Pancreas (tissue), 10 donors: ENCODE measurements at regions not wholly inside any gene's neighbourhood (a gene's known extent, or its start where the extent isn't known, plus 50 kb on each side); places are given as distances from the start of the nearest gene placed in this dataset.

Experiments
- ATAC-seq, 4 donors: fragments of 200-7000 bp; cut with Tn5 transposase; one replicate each; pipeline versions ENCODE4 v1.8.0 to v1.9.1; 2020; ENCODE audit warnings: mild to moderate bottlenecking in 4 of 4, moderate library complexity in 4 of 4
- DNase-seq, 6 donors: peaks; one replicate each; pipeline ENCODE4 v3.0.0-alpha.2; 2020
- FAIRE-seq: peaks from 2 replicates; lab custom pipeline; 2012; peaks lifted over from hg19 to GRCh38; lab: Jason Lieb, UNC
- H3K27ac ChIP-seq, 4 donors: fragments of 200-600 bp; sonication (generic); 1 replicate in 3 of 4; 2 replicates in 1 of 4; pipeline versions ENCODE4 v1.5.0 to v1.8.0; 2020
- H3K27me3 ChIP-seq, 4 donors: fragments of 200-600 bp; one replicate each; pipeline ENCODE4 v1.8.0; 2021
- H3K36me3 ChIP-seq, 3 donors: fragments of 200-600 bp; sonication (generic) in 1 of 3; one replicate each; pipeline versions ENCODE4 v1.5.0 to v1.8.0; 2020 to 2021
- H3K4me1 ChIP-seq, 3 donors: fragments of 200-600 bp; one replicate each; pipeline ENCODE4 v1.8.0; 2021
- H3K4me3 ChIP-seq, 4 donors: fragments of 200-600 bp; sonication (generic) in 2 of 4; one replicate each; pipeline versions ENCODE4 v1.5.0 to v1.8.0; 2020 to 2021
- H3K9me3 ChIP-seq, 4 donors: fragments of 200-600 bp; one replicate each; pipeline ENCODE4 v1.8.0; 2021
- CTCF ChIP-seq, 4 donors: fragments of 200-600 bp; sonication (generic) in 3 of 4; IDR thresholded peaks; one replicate each; pipeline versions ENCODE4 v1.5.0 to v1.8.0; 2021; ENCODE audit warnings: antibody characterized with exemption in 4 of 4
- WGBS, 2 donors: extraction: QIAGEN DNeasy Blood & Tissue Kit; methylation state at CpG; one replicate each; pipeline ENCODE4 v1.1.7; 2013; 5-methylcytosine and 5-hydroxymethylcytosine counted together
- intact Hi-C, 3 donors: fragments of 100-400 bp; cut with DNase I; formaldehyde crosslinking; loops; one replicate each; pipeline versions ENCODE4 v1.11.1 to v1.14.2; 2022
- donor health status: healthy with polysubstance abuse.
- donor health status: DM: no; HTN: no; CAD: no; lungs with moderate emphysema.
- donor health status: DM: no; HTN: no; CAD: no.
- donor health status: control.
- donor health status: control.
- donor health status: Bipolar disorder and iron deficiency.
- donor health status: DM: yes; HTN: yes; CAD: no.
- donor health status: DM: no; HTN: no; CAD: no.
- donor health status: DM: no; HTN: no; CAD: no.
- donor health status: DM: yes; HTN: yes; CAD: no.

DNA sequence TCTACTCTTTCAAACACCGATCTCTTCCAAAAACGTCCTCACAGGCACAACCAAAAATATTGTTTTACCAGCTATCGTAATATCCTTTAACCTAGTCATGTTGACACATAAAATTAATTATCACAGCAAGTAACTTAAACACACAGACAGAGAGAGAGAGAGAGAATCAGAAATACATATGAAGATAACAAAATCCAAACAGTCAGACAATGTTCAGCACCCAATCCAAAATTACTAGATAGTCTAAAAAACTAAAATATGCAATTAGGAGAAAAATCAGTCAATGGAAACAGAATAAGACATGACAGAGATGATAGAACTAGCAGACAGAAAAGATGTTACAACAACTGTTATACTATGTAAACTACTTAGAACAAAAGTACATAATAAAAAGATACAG is 537.7 kb downstream of the LMO4 start:
- intact Hi-C loops: no loop called here

GRCh38 chr1:87867626-87868025 is 538.9 kb downstream of the LMO4 start:
- Histone ChIP-seq H3K4me3 (no peak overlapping the region), H3K27me3 (no peaks in the 10 kb centered on the region), H3K4me1 (no peaks in the 10 kb centered on the region), H3K9me3 (no peaks in the 10 kb centered on the region), H3K27ac (no peak overlapping the region), H3K36me3 (no peaks in the 10 kb centered on the region)
- WGBS, 2 donors: 52 to 55% methylated on average over 1 of the region's 1 CpG
- ATAC-seq: no peak
- intact Hi-C loops: no loop called here
- no peak for DNase-seq
- FAIRE-seq: no peak
- no peak for TF ChIP-seq CTCF (IDR thresholded peaks at IDR 0.05)

More for the DNA sequence above, 537.7 kb downstream of the LMO4 start:
- 79 to 83% methylated on average over 3 of the region's 3 CpGs for WGBS, 2 donors
- no peak for TF ChIP-seq CTCF (IDR thresholded peaks at IDR 0.05)
- DNase-seq (no peak), ATAC-seq (no peak), FAIRE-seq (peak; percentile 71)
- H3K4me1 ChIP-seq: no peaks in the 10 kb centered on the region
- no peaks in the 10 kb centered on the region for H3K27me3 ChIP-seq
- H3K9me3 ChIP-seq: no peaks in the 10 kb centered on the region
- no peaks in the 10 kb centered on the region for H3K36me3 ChIP-seq
- no peak overlapping the region for H3K27ac ChIP-seq
- no peak overlapping the region for H3K4me3 ChIP-seq

DNA sequence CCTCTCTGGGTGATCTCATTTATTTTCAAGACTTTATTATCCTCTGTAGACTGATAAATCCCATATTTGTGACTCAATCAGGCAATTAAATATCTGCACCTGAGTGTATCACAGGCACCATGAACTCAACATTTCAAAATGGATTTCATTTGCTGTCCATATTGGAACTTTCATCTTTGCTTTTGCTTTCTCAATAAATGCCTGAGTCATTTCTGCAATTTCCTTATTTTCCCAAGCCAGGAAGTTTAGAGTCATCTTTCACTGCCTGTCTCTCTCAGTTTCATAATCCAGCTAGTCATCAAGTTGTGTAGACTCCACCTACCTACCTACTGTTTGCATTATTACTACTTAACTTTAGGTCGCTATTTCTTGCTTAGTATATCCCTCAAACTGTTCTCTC is 540.9 kb downstream of the LMO4 start:
- Histone ChIP-seq H3K4me3 (no peak overlapping the region), H3K36me3 (no peaks in the 10 kb centered on the region), H3K27ac (no peak overlapping the region), H3K4me1 (no peaks in the 10 kb centered on the region), H3K9me3 (no peaks in the 10 kb centered on the region), H3K27me3 (no peaks in the 10 kb centered on the region)
- intact Hi-C loops: no loop called here
- ATAC-seq (peak in 3 of 4 donors; percentile 25 to 65 (median 57)), DNase-seq (no peak), FAIRE-seq (no peak)
- no peak for TF ChIP-seq CTCF (IDR thresholded peaks at IDR 0.05)
- 81 to 84% methylated on average over 1 of the region's 1 CpG for WGBS, 2 donors

DNA sequence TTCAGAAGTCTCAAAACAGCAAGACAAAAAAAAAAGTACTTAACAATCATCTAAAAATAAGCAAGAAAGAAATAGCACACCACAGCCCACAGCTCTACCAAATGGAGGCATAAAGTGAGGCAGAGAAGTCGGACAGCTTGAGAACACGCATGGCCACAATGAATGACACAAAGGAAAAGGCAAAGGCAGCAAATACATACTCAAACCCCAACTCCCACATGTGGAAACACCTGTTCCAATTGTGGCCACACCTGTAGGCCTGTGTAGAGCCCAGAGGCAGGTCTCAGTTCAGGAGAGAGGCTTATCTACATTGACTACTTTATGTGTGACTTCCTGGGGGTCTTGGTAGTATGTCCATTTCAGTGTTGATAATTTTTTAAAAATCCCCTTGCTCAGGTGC is 543.5 kb downstream of the LMO4 start:
- no peaks in the 10 kb centered on the region for H3K4me1 ChIP-seq
- no peak for FAIRE-seq
- intact Hi-C loops: no loop called here
- H3K27ac ChIP-seq: no peak overlapping the region
- no peak for ATAC-seq
- no peak overlapping the region for H3K4me3 ChIP-seq
- H3K9me3 ChIP-seq: no peaks in the 10 kb centered on the region
- H3K27me3 ChIP-seq: no peaks in the 10 kb centered on the region
- TF ChIP-seq CTCF (IDR thresholded peaks at IDR 0.05): no peak
- 86 to 100% methylated on average over 2 of the region's 2 CpGs for WGBS, 2 donors
- H3K36me3 ChIP-seq: no peaks in the 10 kb centered on the region
- no peak for DNase-seq

- TF ChIP-seq CTCF (IDR thresholded peaks at IDR 0.05): no peak
- no peaks in the 10 kb centered on the region for H3K27me3 ChIP-seq
- intact Hi-C loops: no loop called here
- no peak for FAIRE-seq
- DNase-seq: no peak
- no peak overlapping the region for H3K27ac ChIP-seq
- no peaks in the 10 kb centered on the region for H3K9me3 ChIP-seq
- H3K36me3 ChIP-seq: no peaks in the 10 kb centered on the region
- whole genome bisulfite sequencing, 2 donors: 78 to 89% methylated on average over 3 of the region's 3 CpGs
- no peak overlapping the region for H3K4me3 ChIP-seq
- no peak for ATAC-seq
- H3K4me1 ChIP-seq: no peaks in the 10 kb centered on the region
Observed at GRCh38 chr1:87872692-87873091, 544.0 kb downstream of the LMO4 start.
